Testis (tissue), 2 donors: ENCODE measurements at regions not wholly inside any gene's neighbourhood (a gene's known extent, or its start where the extent isn't known, plus 50 kb on each side); places are given as distances from the start of the nearest gene placed in this dataset.

Experiments
- CTCF ChIP-seq, 3 experiments: fragments of 450-650 bp in 2 of 3; fragments of 200-600 bp in 1 of 3; sonication (generic) in 1 of 3; IDR thresholded peaks; one replicate each; pipeline ENCODE4 v1.5.1; 2016 to 2019; ENCODE audit warnings: antibody characterized with exemption in 3 of 3, mild to moderate bottlenecking in 2 of 3, moderate library complexity in 1 of 3
- POLR2A ChIP-seq: fragments of 450-650 bp; IDR thresholded peaks from one replicate; pipeline ENCODE4 v1.6.1; 2017; ENCODE audit warnings: antibody characterized with exemption, mild to moderate bottlenecking, moderate library complexity

- TF ChIP-seq CTCF (IDR thresholded peaks at IDR 0.05) = no peak
- no peak for TF ChIP-seq POLR2A
Observed at GRCh38 chrX:110440016-110440805, 81.6 kb downstream of the RTL9 start.
